HG03442 (cell line): ENCODE measurements at regions not wholly inside any gene's neighbourhood (a gene's known extent, or its start where the extent isn't known, plus 50 kb on each side); places are given as distances from the start of the nearest gene placed in this dataset.

Experiments
- ATAC-seq: cut with Tn5 transposase; IDR thresholded peaks from one replicate; pipeline ENCODE4 v1.9.1; 2021; ENCODE audit warnings: mild to moderate bottlenecking, moderate library complexity; ENCODE audit not compliant: unreplicated experiment

DNA sequence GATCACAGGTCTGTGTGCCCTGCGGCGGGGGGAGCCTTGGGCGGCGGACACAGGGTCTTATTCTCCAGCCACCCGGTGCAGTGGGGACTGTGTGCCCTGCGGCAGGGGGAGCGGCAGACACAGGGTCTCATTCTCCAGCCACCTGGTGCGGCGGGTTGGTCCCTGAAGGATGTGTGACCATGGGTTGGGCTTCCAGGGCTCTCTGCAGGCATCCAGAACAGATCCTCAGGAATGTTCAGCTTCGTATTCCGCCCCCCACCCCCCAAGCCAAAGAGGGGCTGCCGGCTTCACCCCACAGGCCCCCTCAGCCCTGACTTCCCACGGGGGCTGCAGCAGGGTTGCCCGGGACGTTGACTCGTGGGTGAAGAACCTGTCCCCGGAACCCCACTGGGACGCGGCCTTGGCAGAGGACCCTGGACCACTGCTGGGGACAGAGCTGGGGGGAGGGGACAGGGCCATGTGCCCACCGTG is 154.5 kb upstream of the PPP2R2D start:
- ATAC-seq, result no peak

GRCh38 chr10:131746785-131747184 is 154.0 kb upstream of the PPP2R2D start:
- no peak for ATAC-seq

DNA sequence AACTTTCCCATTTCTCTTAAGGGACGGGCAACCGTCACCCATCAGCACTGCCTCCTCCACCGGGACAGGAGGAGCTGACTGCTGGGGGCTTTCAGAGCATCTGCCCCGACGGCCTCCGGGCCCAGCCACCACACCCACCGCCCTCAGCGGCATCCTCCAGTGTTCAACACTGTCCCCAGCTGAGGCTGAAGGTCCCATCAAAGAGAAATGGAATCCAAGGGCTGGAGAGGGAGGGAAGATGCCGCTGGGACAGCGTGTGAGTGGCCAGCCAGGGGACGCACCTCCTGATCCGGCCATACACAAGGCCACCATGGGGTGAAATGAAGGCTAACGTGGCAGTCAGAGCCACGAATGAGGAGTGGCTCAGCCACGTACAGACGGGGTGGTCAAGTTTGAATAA is 153.6 kb upstream of the PPP2R2D start:
- ATAC-seq, result no peak

GRCh38 chr10:131747791-131748190 is 153.0 kb upstream of the PPP2R2D start:
- no peak for ATAC-seq

DNA sequence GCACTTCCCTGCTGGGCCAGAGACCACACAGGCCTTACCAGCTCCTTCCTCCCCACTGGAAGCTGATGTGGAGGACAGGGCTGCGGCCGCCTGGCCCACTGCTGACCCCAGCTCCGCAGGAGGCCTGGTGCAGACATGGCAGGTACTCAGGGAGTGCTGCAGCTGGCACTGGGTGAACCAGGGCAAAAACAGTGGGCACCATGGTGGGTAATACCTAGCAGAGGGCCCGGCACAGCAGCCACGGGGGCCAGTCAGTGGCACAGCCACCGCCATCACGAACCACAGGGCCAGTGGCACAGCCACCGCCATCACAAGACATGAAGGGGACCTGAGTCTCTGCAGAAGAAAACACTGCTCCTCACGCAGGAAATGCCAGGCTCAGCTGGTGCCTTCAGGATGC is 152.6 kb upstream of the PPP2R2D start:
- ATAC-seq, result no peak

DNA sequence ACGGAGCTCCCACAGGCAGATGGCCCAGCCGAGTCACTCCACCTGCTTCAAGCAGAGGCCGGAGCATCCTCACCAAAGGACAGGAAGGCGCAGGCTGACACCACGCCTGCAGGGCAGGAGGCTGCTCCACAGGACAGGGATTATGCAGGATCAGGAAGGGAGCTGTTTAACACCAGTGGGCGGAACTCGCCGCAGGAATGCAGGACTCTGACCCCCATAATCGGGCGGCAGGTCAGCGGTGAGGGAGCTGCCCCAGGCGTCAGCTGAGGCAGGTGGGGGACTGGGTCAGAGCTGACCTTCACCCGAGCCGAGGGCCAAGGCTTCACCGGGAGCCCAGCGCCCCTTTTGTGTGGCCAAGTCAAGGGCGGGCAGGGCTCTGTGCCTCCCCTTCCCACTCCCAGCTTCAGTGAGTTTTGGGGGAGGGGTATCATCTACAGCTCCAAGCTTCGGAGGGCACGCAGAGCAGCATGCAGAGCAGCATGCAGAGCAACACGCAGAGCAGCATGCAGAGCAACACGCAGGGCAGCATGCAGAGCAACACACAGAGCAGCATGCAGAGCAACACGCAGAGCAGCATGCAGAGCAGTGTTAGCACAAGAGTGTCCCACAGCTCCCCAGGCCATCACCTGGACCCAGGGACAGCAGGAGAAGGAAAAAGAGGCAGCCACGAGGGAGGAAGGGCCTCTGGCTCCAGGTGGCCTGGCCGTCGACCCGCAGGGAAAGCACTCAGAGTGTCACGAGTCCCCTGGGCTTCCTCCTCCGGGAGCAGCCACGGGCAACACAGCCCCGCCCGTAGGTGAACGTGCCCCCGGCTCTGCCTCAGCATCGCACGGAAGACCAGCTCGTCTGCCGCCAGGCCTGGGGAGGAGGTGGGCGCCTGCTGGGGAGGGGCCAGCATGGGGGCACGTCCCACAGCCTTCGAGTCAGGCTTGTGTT is 151.7 kb upstream of the PPP2R2D start:
- no peak for ATAC-seq

DNA sequence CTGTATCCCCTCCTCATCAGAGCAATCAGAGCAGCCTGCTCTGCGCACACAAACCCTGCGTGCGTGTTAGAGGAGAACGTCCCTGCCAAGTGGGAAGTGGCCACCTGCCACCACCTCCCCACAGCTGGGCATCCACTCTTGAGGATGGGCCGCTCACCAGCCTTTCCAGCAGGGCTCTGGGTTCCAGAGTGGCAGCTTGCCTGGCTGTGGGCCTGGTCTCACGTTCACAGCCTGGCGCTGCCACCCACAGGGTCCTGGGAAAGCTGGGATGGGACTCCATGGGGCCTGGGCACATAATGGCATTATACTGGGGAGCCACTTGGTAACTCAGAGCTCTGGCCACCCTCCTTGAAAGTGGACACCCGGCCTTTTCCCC is 151.1 kb upstream of the PPP2R2D start:
- no peak for ATAC-seq

- no peak for ATAC-seq
Observed at GRCh38 chr10:131750171-131750895, 150.5 kb upstream of the PPP2R2D start.

GRCh38 chr10:131750973-131751826 is 149.6 kb upstream of the PPP2R2D start:
- no peak for ATAC-seq

DNA sequence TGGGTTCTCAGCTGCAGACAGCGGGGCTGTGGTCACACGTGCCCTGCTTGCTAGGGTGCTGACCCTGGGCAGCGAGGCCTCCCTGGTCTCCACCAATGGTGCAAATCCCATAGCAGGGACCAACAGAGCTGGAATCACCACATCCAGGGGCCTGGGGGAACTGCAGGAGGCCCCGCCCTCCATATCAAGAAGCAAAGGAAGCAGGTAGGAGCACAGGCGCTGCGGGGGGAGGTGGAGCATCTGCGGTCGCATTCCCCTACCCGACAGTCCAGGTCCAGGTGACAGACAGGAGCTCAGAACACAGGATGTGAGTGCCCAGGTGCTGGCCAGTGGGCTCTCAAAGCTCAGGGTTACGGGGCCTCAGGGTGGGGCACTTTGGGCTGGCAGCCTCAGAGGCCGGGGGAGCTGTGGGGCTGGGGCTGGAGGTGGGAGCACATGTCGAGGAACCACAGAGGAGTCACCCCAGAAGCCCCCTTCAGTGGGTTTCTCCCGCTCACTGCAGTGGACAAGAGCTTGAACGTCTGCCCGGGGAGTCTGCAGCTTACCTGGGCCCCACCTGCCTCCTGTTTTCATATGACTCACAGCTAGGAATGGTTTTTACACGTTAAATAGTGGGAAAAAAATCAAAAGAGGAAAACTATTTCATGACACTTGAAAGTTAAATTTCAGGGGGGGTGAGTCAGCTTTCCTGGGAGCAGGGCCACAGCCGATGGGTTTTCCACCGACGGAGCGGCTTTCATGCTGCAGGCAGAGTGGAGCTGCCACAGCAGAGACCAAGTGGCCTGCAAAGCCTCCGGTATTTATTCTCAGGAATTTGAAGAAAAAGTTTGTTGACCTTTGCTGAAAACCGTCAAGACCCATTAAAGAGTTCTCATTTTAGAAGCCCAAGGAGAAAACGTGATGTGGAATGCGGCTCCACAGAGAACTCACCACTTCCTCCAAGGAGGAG is 148.7 kb upstream of the PPP2R2D start:
- no peak for ATAC-seq

- no peak for ATAC-seq
Observed at GRCh38 chr10:131753336-131753735, 147.5 kb upstream of the PPP2R2D start.

DNA sequence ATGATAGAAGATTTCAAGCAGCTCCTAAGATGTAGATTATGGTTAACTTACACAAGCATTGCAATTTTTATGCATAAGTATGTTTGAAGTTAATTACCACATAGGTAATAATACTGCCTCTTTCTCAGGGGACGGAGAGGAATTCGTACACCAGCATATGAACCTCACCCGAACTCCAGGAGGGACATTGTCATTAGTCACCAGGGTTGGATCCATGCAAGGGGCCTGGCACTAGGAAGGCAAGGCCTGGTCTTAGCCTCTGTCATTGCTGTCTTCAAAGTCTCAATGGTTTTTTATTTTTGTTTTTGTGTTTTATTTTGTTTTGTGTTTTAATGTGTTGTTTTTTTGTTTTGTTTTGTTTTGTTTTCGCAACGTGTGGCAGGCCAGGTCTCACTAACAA is 145.6 kb upstream of the PPP2R2D start:
- no peak for ATAC-seq

GRCh38 chr10:131757285-131758058 is 143.3 kb upstream of the PPP2R2D start:
- no peak for ATAC-seq

- no peak for ATAC-seq
Observed at GRCh38 chr10:131758062-131758938, 142.5 kb upstream of the PPP2R2D start.

GRCh38 chr10:131758939-131759301 is 141.9 kb upstream of the PPP2R2D start:
- no peak for ATAC-seq

- ATAC-seq, result no peak
Observed at GRCh38 chr10:131759347-131759746, 141.5 kb upstream of the PPP2R2D start.

DNA sequence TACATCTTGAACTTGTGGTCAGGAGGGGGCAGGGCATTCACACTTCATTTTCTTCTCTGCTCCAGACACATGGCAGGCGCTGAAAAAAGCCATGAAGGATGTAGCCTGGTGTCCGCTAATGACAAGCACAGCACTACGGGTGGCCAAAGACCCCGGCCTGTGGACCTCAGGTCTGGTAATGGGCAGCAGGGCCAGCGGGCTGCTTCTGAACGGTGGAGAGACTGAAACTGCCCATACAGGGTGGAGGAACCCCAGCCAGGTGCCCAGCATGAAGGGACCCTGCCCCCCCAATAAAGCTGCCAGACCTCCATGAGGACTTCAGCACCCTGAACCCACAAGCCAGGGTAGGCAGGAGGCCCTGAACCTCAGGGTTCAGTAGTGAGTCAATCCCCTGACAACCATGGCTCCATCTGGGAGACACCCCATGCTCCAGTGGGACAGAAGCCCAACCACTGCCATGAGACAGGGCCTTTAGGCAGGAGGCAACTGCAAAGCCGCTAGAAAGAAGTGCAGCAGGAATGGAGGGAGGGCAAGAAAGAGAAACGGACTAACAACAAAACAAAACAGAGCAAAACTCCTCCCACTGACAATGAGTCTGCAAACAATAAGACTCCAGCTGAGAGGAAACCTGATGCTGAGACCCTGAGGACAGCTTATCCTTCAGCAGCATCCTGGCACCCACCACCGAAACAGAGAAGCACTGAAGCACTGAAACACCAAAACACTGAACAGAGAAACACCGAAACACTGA is 140.2 kb upstream of the PPP2R2D start:
- no peak for ATAC-seq
